NCI-H146 treated with DMSO at 0.1 percent for 48 hours (cell line): ENCODE measurements at regions not wholly inside any gene's neighbourhood (a gene's known extent, or its start where the extent isn't known, plus 50 kb on each side); places are given as distances from the start of the nearest gene placed in this dataset.
A peak's percentile ranks its signal among the peaks of the same experiment; 100 is the strongest.
"Not testable (repeated sequence)": the region's sequence is repeated elsewhere in the genome, so short reads cannot be mapped to it uniquely, and the experiment has no call there.

Experiments used
- DNase-seq: peaks from one replicate; lab custom pipeline; 2025; ENCODE audit not compliant: unreplicated experiment; lab: John Stamatoyannopoulos, UW

DNA sequence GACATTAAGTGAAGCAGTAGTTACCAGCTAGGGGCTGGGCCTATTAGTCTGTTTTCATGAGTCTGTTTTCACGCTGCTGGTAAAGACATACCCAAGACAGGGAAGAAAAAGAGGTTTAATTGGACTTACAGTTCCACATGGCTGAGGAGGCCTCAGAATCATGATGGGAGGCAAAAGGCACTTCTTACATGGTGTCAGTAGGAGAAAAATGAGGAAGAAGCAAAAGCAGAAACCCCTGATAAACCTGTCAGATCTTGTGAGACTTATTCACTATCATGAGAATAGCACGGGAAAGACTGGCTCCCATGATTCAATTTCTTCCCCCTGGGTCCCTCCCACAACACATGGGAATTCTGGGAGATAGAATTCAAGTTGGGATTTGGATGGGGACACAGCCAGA is 108.0 kb upstream of the LNX1 start:
- DNase-seq = not testable (repeated sequence)

DNA sequence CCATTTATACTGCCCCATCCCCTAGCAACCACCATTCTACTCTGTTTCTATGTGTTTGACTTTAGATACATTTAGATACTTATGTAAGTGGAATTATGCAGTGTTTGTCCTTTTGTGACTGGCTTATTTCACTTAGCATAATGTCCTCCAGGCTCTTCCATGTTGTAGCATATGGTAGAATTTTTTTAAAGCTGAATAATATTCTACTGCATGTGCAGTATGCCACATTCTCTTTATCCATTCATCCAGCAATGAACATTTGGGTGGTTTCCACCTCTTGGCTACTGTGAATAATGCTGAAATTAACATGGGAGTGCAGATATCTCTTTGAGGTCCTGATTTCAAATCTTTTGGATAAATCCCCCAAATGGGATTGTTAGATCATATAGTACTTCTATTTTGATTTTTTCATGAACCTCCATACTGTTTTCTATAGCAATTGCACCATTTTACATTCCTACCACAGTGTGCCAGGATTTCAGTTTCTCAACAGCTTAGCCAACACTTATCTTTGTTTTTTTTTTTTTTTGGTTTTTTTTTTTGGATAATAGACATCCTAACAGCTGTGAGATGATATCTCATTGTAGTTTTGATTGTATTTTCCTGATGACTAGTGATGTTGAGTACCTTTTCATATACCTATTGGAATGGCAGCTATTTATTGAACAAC is 105.9 kb upstream of the LNX1 start:
- DNase-seq = no peak

DNA sequence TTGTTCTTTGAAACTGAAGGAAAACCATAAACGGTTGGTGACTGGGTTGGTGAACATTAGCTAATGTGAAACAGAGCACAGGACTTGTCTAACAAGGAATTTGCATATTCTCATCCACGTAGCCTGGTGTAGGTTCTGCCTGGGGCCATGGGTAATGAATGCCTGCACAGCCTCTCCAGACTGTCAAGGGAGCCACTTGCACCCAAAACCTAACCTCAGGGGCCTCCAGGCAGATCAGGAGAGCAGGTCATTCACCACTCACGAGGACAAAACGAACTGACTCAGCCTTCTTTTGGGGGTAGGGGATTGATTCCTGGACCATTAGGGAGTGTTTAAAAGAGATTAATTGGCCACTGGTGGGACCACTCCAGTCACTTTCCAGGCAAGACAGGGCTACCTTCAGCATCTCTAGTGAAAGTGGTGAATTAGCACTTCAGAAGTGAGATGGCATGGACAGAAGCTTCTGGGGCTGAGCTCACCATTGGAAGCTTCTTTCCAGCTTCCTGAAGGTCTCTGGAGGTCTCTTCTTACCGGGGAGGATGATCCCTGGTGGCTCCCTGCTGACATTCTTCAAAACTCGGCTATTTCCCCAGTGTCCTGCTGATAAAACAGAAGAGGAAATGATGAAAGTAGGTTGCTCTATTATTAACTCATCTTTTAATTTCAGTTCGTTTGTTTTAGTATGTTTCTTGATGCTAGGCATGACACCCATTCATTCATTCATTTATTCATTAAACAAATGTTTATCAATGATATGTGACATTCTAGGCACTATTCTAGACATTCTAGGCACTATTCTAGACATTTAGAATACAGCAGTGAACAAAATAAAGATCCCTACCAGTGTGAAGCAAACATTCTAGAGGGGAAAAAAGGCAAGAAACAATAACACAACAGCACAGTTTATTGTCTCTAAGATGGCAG is 104.5 kb upstream of the LNX1 start:
- DNase-seq = no peak

DNA sequence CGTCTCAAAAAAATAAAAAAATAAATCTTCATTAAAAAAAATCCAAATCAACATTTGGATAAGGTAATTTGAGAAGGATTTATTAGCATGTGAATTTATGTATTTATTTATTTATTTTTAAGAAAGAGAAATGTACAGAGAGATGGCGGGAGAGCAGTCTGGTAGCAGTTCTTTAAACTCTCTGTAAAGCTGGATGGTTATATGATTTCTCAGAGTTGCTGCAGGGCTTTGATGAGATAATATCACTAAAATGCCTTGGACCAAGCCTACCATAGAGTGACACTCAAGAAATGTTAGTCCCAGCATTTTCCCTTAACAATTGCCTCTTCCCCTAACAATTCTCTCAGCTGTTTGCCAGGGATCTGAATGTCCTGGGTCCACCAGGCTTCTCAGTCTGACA is 103.4 kb upstream of the LNX1 start:
- DNase-seq = no peak

DNA sequence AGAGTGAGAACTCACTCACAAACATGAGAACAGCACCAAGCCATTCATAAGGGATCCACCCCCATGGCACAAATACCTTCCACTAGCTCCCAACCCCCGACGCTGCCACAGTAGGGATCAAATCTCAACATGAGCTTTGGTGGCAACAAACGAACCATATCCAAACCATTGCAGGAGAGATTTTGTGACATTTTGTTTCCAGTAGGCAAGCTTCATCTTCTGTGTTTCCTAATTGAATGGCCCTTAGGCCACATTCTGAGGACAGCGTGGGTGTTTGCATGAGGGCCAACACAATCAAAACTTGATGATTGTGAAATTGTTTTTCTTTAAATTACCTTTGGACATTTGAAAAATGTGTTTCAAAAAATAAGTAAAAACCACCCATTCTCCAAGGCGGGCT is 102.6 kb upstream of the LNX1 start:
- no peak for DNase-seq

DNA sequence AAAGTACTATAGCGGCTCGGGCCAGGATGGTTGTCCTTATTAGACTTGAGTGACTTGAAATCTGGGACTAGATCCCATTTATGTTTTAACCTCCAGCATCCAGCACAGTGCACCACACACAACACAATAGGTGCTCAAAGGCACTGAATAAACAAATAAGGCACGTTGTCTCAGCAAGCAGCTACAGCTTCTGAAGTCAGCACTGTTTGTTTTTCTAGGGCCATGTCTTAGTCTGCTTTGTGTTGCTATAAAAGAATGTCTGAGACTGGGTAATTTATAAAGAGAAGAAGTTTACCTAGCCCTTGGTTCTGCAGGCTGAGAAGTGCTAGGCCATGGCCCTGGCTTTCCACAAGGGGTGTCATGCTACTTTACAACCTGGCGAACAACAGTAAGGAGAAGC is 102.1 kb upstream of the LNX1 start:
- peak; percentile 20 for DNase-seq

DNA sequence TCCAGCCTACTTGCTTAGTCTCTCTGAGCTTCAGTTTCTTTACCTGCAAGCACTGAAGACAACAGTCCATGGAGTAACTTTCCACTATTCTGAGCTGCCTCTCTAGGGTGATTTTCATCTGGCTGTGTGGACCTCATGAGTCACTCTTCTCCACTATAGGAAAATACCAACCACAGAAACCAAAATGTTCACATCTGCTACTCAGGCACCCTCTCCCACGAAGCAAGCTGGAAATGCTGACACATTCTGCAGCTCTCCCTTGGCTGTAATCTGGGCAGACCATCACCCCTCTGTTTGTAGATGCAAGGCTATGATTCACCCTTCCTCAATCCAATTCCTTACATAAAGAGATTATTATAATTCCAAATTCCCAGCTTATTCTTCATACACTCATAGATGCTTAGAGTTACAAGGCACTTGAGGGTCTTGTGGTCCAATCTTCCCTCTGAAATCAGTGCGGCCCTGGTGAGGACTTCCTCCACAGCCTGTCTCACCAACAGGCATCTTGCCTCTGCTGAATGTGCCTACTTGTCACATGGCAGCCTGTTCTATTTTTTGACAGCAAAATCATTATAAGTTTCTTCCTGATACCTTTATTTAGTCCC is 97.0 kb upstream of the LNX1 start:
- DNase-seq = no peak

DNA sequence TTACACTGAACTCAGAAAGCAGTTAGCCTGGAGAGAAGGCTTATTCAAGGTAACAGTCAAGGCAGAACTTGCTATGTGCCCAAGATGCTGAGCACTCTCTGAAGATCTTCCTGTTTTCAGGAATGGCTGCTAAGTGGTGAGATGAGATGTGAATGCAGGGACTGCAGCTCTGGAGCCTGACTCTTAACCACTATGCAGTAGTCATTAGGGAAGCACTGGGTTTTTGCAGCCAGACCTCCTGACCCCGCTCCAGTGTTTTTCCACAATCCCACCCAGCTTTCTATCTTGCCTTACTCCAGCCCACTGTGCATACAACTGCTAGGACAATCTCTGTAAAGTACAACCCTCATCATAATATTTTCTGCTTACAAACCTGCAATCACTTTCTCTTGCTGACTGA is 95.2 kb upstream of the LNX1 start:
- no peak for DNase-seq

DNA sequence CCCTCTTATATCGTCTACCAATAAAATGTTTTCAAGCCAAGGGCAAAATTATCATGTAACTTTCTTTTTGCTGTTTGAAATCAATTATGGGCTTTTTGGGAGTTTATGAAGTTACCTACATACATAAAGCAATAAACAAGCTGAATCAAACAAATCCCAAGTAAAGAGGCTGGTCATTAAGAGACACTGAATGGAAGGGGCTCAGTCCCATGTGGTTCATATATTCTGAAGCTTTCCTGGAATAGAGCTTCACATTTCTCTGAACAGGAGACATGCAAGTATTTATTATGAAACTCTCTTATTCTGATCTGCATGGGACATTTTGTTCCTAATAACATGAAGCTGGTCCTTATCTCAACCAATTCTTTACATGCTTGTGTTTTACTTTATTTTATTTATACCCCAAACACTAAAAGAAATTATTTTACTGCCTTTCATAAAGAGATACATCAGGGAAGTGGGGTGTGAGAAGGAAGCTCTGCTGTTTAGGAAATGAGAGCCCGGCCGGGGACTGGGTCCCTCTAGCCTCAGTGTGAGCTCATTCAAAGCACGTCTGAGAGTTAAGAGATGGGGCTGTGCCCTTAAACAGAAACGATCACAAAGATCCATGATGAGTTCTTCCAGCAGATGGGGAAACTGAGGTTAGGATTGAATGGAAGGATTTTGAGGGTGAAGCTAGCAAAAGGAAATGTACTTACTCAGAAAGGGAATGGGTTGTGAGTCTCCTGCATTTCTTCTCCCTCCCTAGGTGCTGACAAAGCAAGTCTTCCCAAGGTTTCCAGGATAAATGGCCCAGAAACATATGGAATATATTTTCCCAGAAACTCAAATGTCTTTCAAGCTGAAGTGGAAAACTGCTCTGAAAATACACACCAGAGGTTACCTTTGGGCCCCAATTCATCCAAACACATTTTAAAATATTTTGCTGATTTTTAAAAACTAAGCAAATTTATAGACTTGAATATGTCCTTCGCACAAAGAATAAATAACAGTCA is 93.1 kb upstream of the LNX1 start:
- no peak for DNase-seq

DNA sequence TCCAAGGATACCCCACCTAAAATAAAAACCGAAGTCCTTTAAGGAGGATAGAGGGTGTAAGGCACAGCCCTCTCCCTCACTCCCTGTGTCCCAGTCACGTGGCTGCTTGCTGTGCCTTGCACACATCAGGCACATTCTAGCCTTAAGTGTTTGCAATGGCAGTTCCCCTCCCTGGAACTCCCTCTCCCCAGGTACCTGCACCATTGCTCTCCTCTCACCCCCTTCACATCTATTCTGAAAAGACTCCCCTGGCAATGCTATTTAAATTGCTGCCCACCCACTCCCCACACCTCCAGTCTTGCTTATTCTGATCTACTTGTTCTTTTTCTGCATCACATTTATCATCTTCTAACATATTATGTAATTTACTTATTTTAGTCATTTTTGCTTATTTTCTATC is 91.6 kb upstream of the LNX1 start:
- no peak for DNase-seq

DNA sequence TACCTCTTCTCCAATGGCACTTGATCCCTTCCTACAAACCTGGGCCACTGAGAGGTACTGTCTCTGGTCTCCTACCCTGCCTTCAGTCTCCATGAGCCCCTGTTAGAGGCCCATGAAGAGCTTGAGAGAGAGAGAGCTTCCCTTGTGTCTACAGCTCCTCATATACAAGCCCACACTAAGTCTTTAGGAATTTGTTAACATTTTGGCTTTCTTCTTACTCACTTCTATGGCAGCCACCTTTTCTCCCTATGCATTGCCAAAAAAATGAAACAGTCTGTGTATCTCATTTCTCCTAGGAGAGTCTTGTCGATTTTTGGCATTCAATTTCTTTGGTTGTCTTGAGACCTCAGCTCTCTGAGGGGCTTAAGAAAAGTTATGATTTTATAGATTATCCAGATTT is 90.9 kb upstream of the LNX1 start:
- no peak for DNase-seq

DNA sequence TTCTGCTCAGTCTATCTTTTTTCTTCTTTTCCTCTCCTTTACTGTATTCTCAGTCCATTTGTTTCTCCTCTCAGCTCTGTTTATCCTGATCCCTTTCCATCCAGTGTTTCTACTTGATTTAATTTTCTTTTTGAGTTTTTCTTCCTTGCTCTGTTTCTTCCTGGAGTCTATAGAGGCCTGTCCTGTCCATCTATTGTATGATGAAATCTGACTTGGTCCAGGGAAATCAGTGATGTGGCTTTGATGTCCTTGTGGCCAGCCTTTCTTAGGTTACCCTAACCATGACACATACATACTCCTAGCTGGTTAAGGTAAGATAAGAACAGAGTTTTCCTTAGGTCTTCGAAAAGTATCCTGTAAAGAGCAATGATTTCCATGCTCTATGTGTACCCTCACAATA is 89.3 kb upstream of the LNX1 start:
- DNase-seq = no peak

DNA sequence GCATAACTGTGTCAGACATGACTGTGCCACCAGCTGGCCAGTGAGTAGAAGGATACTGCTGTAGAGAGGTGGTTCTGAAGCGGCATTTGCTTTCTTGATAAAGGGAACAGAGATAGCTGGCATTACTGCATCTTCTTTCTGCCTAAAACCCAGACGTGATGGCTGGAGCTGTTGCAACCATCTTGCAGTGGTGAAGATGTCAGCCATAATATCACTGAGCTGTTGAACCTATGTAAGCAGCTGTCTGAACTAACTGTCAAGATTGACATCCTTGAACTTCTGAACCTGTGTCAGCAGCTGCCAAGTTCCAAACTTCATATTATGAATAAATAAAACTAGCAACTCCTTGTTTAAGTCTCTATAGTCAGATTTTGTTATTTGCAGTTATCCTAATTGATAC is 88.9 kb upstream of the LNX1 start:
- no peak for DNase-seq

DNA sequence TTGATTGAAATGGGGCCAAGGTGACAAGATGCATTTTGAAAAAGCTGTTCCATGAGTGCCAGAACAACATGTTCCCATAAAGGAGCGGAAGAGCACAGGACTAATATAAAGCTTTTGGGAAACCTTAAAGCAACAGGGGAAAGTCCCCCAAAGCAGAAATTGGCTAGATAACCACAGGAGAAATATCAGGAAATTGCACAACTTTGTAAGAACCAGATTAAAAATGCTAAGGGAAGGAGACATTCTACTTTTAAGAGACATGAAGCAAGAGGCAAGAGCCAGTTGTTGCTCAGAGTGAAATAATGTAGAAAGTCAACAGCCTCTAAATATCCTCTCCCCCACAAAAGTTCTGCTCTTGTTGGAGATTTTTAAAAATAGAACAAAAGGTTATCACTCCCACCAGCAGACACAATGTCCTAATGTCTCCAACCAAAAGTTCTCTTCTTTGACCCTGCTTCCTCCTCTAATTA is 85.2 kb upstream of the LNX1 start:
- no peak for DNase-seq

DNA sequence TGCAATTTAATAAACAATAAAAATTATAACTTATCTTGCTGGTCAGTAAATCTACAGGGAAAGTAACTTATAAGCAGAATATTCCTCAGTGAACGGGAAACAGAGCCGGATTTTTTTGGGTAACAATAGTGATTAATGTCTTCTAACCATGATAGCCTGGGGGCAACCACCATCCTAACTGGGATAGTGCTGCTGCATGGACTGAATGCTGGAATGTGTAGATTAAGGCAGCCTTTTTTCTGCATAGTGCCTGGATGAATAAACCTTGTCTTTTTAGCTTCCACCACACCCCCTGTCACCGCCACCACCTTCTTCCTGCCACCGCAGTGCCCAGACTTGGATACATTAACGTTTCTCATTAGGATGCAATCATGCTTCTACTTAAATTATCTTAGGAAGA is 83.6 kb upstream of the LNX1 start:
- DNase-seq = no peak

DNA sequence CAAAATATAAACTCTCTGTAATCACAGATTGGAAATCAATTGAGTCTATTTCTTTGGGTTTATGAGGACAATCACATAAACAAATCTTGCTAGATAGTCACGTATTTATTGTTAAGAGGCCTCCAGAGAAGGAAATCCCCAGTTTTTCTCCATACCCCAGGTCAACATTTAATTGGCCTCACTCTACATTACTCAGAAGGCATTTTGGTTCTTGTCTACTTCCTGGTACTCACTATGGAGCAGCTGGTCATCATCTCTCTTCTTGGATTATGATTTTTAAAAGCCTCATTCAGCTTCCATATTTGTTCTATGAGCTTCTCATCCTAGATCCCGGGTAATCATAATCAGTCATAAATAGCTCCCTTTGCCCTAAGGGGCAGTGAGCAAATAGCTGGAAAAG is 81.6 kb upstream of the LNX1 start:
- no peak for DNase-seq

DNA sequence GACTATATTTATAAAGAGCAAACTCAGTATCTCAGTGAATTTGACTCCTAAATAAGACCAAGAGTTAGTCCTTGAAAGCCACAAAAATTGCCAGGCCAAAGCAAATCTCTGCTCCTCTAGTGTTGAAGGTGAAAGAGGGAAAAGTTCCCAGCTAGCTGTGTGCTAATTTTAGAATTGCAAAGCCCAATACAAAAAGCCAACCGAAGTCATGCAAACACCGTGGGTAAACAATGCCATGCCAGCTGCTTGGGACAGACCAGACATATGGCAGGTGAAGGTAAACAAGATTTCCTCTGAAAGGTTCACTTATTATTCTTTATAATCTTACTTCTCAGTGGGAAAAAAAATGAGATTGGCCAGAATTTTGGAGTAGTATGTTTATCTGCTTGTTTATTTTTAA is 80.5 kb upstream of the LNX1 start:
- peak; percentile 84 for DNase-seq

DNA sequence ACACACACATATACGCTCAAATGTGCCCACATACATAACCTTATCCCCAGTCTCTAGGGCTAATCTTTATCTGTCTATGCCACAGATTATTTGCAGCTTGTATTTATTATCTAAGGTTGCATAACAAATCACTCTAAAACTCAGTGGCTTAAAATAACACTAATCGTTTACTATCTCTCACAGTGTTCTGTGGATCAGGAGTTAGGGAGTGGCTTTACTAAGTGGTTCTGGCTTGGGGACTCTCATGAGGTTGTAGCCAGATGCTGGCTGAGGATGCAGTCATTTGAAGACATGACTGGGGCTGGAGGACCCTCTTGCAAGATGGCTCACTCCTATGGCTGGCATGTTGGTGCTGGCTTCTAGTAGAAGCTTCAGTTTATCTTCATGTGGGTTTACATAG is 68.5 kb upstream of the LNX1 start:
- DNase-seq = no peak

DNA sequence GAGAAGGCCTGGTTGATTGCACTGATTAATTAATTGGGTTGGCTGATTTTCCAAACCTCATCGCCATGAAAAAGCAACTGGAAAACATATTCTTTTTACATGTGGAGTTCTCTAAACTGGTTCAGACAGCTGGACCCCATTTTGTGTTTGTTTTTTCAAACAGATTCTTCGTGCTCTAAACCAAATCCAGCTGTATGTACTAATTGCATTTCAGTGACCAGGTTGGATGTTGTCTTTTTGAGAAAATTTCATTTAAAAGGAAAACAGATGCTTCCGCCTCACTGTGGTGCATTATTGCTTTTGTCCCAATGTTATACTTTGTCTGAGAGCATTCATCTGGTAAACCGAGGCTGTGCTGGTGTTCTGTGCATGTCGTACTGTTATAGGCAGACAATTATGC is 67.8 kb upstream of the LNX1 start:
- DNase-seq = no peak

DNA sequence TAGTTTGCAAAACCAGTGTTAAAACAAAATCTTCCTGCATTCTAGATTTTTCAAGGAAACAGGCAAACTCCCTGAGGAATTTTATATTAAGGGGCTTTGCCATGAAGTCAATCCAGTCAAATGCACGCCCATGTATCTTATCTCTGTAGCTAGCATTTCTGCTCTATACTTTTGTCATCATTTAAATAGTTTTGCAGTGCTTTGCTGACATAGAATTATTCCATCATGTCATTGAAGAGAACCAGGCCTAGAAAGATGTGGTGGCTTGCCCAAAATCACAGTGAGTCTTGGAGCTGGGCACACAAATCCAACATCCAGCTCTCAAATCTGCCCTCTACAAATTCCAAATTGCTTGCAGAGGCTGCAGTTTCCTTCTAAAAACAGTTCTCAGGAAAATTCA is 66.7 kb upstream of the LNX1 start:
- DNase-seq = no peak

DNA sequence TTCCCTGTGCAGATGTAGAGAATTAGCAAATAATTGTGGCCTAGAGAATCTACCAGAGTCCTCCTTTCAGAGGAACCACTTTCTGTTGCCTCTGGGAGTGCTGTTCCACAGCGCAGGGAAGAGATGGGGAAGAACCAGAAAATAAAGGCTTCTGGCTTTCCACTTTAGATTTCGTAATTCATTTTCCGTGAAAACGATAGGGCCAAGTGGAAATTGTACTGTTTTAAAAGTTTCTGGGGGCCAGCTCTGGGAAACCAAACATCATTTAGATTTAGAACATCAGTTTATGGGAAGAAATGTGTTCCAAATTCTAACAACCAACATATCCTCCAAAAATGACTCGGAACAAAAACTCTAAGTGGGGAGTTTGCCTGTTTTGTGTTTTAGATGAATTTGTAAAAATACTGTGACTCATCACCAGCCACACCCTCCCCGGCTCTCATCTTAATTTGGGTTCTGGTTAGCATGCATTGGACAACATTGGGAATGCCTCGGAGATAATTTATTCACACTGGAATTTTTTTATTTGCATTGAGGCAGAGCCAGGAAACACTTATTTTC is 65.2 kb upstream of the LNX1 start:
- DNase-seq = no peak
